ENCODE measurements at regions not wholly inside any gene's neighbourhood (a gene's known extent, or its start where the extent isn't known, plus 50 kb on each side); places are given as distances from the start of the nearest gene placed in this dataset.

DNA sequence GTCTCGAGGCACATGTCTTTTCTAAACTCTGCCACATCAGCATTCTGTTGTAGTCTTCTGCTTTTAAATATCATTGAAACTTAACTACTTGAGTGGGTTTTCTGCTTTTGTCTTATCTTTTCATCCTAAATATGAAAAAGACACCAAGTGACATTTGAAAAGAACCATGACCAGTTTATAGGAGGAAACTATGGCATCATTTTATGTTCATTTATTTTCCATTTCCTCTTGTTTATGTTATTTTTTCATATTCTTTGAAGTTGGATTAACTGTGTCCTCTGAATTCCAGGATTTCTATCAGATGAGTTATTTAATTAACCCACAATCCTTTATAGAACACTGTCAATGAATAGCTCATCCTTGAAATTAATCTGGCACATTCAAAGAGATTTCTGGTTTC, 93.4 kb upstream of the ARHGAP28 start:
- H3K27me3 ChIP-seq (ENCODE audit: insufficient read depth, low read length, poor library complexity, severe bottlenecking): no peaks in the 10 kb centered on the region
- TF ChIP-seq EZH2phosphoT487 (IDR thresholded peaks at IDR 0.05; ENCODE audit: borderline replicate concordance): no peak
- TF ChIP-seq, protein P1, sequence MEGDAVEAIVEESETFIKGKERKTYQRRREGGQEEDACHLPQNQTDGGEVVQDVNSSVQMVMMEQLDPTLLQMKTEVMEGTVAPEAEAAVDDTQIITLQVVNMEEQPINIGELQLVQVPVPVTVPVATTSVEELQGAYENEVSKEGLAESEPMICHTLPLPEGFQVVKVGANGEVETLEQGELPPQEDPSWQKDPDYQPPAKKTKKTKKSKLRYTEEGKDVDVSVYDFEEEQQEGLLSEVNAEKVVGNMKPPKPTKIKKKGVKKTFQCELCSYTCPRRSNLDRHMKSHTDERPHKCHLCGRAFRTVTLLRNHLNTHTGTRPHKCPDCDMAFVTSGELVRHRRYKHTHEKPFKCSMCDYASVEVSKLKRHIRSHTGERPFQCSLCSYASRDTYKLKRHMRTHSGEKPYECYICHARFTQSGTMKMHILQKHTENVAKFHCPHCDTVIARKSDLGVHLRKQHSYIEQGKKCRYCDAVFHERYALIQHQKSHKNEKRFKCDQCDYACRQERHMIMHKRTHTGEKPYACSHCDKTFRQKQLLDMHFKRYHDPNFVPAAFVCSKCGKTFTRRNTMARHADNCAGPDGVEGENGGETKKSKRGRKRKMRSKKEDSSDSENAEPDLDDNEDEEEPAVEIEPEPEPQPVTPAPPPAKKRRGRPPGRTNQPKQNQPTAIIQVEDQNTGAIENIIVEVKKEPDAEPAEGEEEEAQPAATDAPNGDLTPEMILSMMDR (conservative IDR thresholded peaks at IDR 0.05; ENCODE audit: low read length): no peak
- no peaks in the 10 kb centered on the region for H3K4me1 ChIP-seq (ENCODE audit: insufficient read depth, low read length, poor library complexity, severe bottlenecking)
- no peak overlapping the region for H3K4me2 ChIP-seq (ENCODE audit: low read depth, low read length, poor library complexity, severe bottlenecking)
- no peaks in the 10 kb centered on the region for H4K20me1 ChIP-seq (ENCODE audit: insufficient read depth, low read length, poor library complexity, severe bottlenecking)
- H3K36me3 ChIP-seq (ENCODE audit: insufficient read depth, low read length): no peaks in the 10 kb centered on the region
- no peaks in the 10 kb centered on the region for H3K79me2 ChIP-seq (ENCODE audit: insufficient read depth, low read length)
- no peaks in the 10 kb centered on the region for H3F3A ChIP-seq (ENCODE audit: low read depth)
- H3K9ac ChIP-seq (ENCODE audit: low read depth, low read length, poor library complexity, severe bottlenecking): no peak overlapping the region
- no peak overlapping the region for H3K4me3 ChIP-seq (ENCODE audit: low read length, poor library complexity, severe bottlenecking)
- no peaks in the 10 kb centered on the region for H3K9me2 ChIP-seq (replicated peaks; ENCODE audit: low read depth, low read length)
- H2AFZ ChIP-seq (ENCODE audit: low read length): no peak overlapping the region
- no peaks in the 10 kb centered on the region for H3K9me3 ChIP-seq (ENCODE audit: insufficient read depth, low read depth, low read length)

DNA sequence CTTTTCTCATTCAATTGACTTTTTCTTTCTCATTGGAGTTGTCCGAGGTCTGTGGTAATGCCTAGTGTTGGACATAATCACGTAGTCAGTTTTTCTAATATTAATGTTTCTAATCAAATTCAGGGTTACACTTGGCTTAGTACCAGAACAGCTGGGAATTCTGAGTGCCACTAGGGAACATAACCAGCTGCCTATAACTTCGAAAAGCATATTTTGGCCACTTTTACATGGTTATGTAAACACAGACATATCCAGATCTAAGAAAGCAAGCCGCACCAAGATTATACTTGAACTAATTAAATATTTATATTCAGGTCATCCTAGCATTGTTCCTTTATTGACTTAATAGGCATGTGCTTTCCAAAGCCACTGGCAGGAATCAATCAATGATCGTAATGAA, 91.1 kb upstream of the ARHGAP28 start:
- Histone ChIP-seq H3K4me2 (ENCODE audit: low read depth, low read length, poor library complexity, severe bottlenecking) (no peak overlapping the region), H2AFZ (ENCODE audit: low read length) (no peak overlapping the region), H3K9me2 (replicated peaks; ENCODE audit: low read depth, low read length) (no peaks in the 10 kb centered on the region), H4K20me1 (ENCODE audit: insufficient read depth, low read length, poor library complexity, severe bottlenecking) (no peaks in the 10 kb centered on the region), H3F3A (ENCODE audit: low read depth) (no peaks in the 10 kb centered on the region), H3K27me3 (ENCODE audit: insufficient read depth, low read length, poor library complexity, severe bottlenecking) (no peaks in the 10 kb centered on the region), H3K36me3 (ENCODE audit: insufficient read depth, low read length) (no peaks in the 10 kb centered on the region), H3K79me2 (ENCODE audit: insufficient read depth, low read length) (no peaks in the 10 kb centered on the region), H3K9me3 (ENCODE audit: insufficient read depth, low read depth, low read length) (no peaks in the 10 kb centered on the region), H3K9ac (ENCODE audit: low read depth, low read length, poor library complexity, severe bottlenecking) (no peak overlapping the region), H3K4me1 (ENCODE audit: insufficient read depth, low read length, poor library complexity, severe bottlenecking) (no peaks in the 10 kb centered on the region), H3K4me3 (ENCODE audit: low read length, poor library complexity, severe bottlenecking) (no peak overlapping the region)
- TF ChIP-seq EZH2phosphoT487 (IDR thresholded peaks at IDR 0.05; ENCODE audit: borderline replicate concordance): no peak
- TF ChIP-seq, protein P1 (conservative IDR thresholded peaks at IDR 0.05; ENCODE audit: low read length): no peak

DNA sequence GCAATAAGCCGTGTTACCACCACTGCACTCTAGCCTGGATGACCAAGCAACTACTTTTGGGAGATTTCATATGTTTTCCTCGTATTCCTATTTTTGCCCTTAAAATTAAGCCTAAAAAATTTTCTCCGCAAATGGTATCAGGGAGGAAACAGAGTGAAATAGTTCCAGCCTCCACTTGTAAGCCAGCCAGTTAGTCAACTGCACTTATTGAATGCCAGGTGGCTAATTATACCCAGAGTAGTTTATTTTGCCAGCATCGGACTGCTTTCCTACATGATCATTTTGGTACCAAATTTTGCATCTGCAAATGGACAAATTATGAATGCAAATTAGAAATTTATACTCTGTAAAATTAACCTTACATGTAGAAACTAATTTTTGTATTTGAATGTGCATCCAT, 90.2 kb upstream of the ARHGAP28 start:
- Histone ChIP-seq H3K4me1 (ENCODE audit: insufficient read depth, low read length, poor library complexity, severe bottlenecking) (no peaks in the 10 kb centered on the region), H3K36me3 (ENCODE audit: insufficient read depth, low read length) (no peaks in the 10 kb centered on the region), H2AFZ (ENCODE audit: low read length) (no peak overlapping the region), H3K4me2 (ENCODE audit: low read depth, low read length, poor library complexity, severe bottlenecking) (no peak overlapping the region), H3K79me2 (ENCODE audit: insufficient read depth, low read length) (no peaks in the 10 kb centered on the region), H3K9me2 (replicated peaks; ENCODE audit: low read depth, low read length) (no peaks in the 10 kb centered on the region), H3K4me3 (ENCODE audit: low read length, poor library complexity, severe bottlenecking) (no peak overlapping the region), H3F3A (ENCODE audit: low read depth) (no peaks in the 10 kb centered on the region), H3K27me3 (ENCODE audit: insufficient read depth, low read length, poor library complexity, severe bottlenecking) (no peaks in the 10 kb centered on the region), H3K9me3 (ENCODE audit: insufficient read depth, low read depth, low read length) (no peaks in the 10 kb centered on the region), H4K20me1 (ENCODE audit: insufficient read depth, low read length, poor library complexity, severe bottlenecking) (no peaks in the 10 kb centered on the region), H3K9ac (ENCODE audit: low read depth, low read length, poor library complexity, severe bottlenecking) (no peak overlapping the region)
- no peak for TF ChIP-seq EZH2phosphoT487 (IDR thresholded peaks at IDR 0.05; ENCODE audit: borderline replicate concordance)
- TF ChIP-seq, protein P1 (conservative IDR thresholded peaks at IDR 0.05; ENCODE audit: low read length): no peak

Measured in Loucy (cell line).